Activated T-helper 17 cell treated with anti-CD3 and anti-CD28 coated beads, Interleukin-2, amount 50 U/mL, for 72 hours (primary cell): ENCODE measurements at regions not wholly inside any gene's neighbourhood (a gene's known extent, or its start where the extent isn't known, plus 50 kb on each side); places are given as distances from the start of the nearest gene placed in this dataset.
A peak's percentile ranks its signal among the peaks of the same experiment; 100 is the strongest.
"Not testable (repeated sequence)": the region's sequence is repeated elsewhere in the genome, so short reads cannot be mapped to it uniquely, and the experiment has no call there.

ENCODE experiments used
- ATAC-seq: fragments of 150-1000 bp; cut with Tn5 transposase; replicated peaks from 2 replicates; pipeline ENCODE4 v1.10.0; 2021; ENCODE audit warnings: mild to moderate bottlenecking, moderate library complexity
- H3K27ac Mint-ChIP-seq: one replicate; pipeline ENCODE4 v1.8.0; 2022; ENCODE audit warnings: mixed read lengths
- H3K27me3 Mint-ChIP-seq: one replicate; pipeline ENCODE4 v1.8.0; 2022; ENCODE audit warnings: mixed read lengths
- H3K36me3 Mint-ChIP-seq: one replicate; pipeline ENCODE4 v1.8.0; 2022; ENCODE audit warnings: low read depth, mild to moderate bottlenecking, mixed read lengths
- H3K4me1 Mint-ChIP-seq: one replicate; pipeline ENCODE4 v1.8.0; 2022; ENCODE audit warnings: mixed read lengths
- H3K4me3 Mint-ChIP-seq: one replicate; pipeline ENCODE4 v1.8.0; 2022; ENCODE audit warnings: mild to moderate bottlenecking, mixed read lengths
- H3K9me3 Mint-ChIP-seq: one replicate; pipeline ENCODE4 v1.8.0; 2022; ENCODE audit warnings: mixed read lengths

GRCh38 chr5:68999181-68999580 is 94.6 kb upstream of the SLC30A5 start:
- Mint-ChIP-seq H3K4me3 (no peak overlapping the region), H3K4me1 (peaks cover 6% of the 10 kb centered on the region), H3K9me3 (no peaks in the 10 kb centered on the region), H3K27ac (no peak overlapping the region), H3K36me3 (no peaks in the 10 kb centered on the region), H3K27me3 (peaks cover 21% of the 10 kb centered on the region)
- ATAC-seq = no peak

DNA sequence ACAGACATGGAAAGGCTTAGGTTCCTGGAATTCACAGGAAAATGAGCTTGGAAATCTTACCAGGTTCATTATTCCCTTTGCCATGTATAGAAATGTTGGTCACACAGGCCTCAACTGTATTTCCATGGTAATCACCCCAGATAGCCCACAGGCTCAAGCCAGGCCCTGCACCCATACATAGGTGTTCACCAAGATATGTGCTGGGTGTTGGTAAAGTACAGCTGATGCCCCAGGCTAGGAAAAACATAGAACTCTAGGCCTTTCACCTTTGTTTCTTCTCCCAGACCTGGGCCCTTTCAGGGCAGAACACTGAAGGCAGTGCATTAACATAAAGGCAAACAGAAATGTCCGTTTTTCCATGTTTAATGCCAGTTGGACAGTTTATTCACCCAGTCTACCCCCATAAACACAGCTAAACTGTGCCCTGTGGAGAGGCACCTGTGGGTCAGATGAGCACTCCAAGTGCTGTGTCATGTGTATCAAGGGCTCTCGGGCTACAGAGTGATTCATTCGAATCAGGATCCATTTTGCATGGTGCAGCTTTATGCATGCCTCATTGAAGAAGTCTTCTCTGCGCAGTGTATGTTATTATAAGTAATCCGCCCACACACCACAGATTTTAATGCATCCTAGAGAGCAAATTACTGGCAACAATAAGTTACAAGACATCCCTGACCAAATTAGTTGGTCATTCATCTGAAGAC is 93.4 kb upstream of the SLC30A5 start:
- no peak overlapping the region for H3K27ac Mint-ChIP-seq
- no peaks in the 10 kb centered on the region for H3K36me3 Mint-ChIP-seq
- no peak overlapping the region for H3K4me3 Mint-ChIP-seq
- no peaks in the 10 kb centered on the region for H3K9me3 Mint-ChIP-seq
- H3K4me1 Mint-ChIP-seq = peaks cover 6% of the 10 kb centered on the region
- no peak for ATAC-seq
- peaks cover 21% of the 10 kb centered on the region for H3K27me3 Mint-ChIP-seq

- ATAC-seq = no peak
- H3K27ac Mint-ChIP-seq = no peak overlapping the region
- peaks cover 3% of the 10 kb centered on the region for H3K4me1 Mint-ChIP-seq
- peaks cover 18% of the 10 kb centered on the region for H3K27me3 Mint-ChIP-seq
- H3K36me3 Mint-ChIP-seq = no peaks in the 10 kb centered on the region
- H3K9me3 Mint-ChIP-seq = no peaks in the 10 kb centered on the region
- no peak overlapping the region for H3K4me3 Mint-ChIP-seq
Measured at GRCh38 chr5:69000949-69001348, 92.9 kb upstream of the SLC30A5 start.

DNA sequence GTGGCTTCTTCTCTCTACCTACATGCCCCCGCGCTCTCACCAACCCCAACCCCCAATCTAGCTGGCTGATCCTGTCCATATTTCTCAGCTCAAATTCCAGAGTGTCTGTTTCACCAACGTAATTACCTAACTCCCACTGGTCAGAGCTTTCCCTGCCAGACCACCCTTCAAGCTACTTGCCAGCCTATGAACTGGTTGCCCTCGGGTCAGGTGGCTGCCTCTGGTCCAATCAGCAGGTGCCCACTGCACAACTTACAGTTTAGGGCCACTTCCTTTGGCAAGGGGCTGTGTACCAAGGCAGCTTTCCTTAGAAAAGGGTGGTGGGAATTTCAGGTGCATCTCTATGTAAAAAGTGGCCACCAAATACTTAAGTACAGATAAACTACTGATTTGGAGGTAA is 92.2 kb upstream of the SLC30A5 start:
- Mint-ChIP-seq H3K9me3 (no peaks in the 10 kb centered on the region), H3K27ac (no peak overlapping the region), H3K27me3 (peaks cover 18% of the 10 kb centered on the region), H3K36me3 (no peaks in the 10 kb centered on the region), H3K4me1 (no peaks in the 10 kb centered on the region), H3K4me3 (no peak overlapping the region)
- no peak for ATAC-seq

DNA sequence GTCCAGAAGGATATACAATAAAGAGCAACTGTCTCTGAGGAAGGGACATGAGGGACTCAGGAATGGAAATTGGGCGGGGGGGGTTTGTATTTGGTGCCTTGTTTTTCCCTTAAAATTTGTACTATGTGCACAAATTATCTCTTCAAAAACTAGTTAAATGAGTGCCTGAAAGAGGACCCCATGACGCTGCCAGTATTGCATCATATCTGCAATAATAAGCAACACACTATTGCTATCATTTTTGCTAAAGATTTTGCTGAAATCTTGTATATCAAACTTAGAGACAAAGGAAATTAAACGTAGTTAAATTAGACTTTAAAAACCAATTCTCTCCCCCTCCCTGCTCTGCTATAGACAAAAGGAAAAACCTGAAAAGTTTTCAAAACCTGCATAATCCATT is 89.7 kb upstream of the SLC30A5 start:
- H3K4me1 Mint-ChIP-seq = no peaks in the 10 kb centered on the region
- H3K9me3 Mint-ChIP-seq = no peaks in the 10 kb centered on the region
- no peaks in the 10 kb centered on the region for H3K36me3 Mint-ChIP-seq
- no peak for ATAC-seq
- peaks cover 7% of the 10 kb centered on the region for H3K27me3 Mint-ChIP-seq
- no peak overlapping the region for H3K27ac Mint-ChIP-seq
- no peak overlapping the region for H3K4me3 Mint-ChIP-seq

- no peaks in the 10 kb centered on the region for H3K4me1 Mint-ChIP-seq
- no peaks in the 10 kb centered on the region for H3K36me3 Mint-ChIP-seq
- no peak for ATAC-seq
- peaks cover 7% of the 10 kb centered on the region for H3K27me3 Mint-ChIP-seq
- no peak overlapping the region for H3K4me3 Mint-ChIP-seq
- H3K27ac Mint-ChIP-seq = no peak overlapping the region
- no peaks in the 10 kb centered on the region for H3K9me3 Mint-ChIP-seq
Measured at GRCh38 chr5:69004676-69005075, 89.1 kb upstream of the SLC30A5 start.

DNA sequence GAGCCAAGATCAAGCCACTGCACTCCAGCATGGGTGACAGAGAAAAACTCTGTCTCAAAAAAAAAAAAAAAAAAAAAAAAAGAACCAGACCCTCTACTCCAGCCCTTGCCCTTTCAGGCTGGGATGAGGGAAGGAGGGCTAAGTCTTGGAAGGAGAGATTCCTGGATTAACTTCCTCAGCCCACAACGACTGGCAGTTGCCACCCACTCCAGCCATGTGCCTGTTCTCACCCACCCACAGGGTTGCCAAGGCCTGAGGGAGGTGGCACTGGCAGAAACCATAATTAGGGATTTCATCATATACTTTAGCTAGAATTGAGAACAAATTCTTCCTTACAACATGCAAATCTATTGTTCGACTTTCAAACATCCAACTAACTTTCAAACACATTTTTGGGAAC is 87.8 kb upstream of the SLC30A5 start:
- no peaks in the 10 kb centered on the region for H3K4me1 Mint-ChIP-seq
- H3K9me3 Mint-ChIP-seq = no peaks in the 10 kb centered on the region
- no peak for ATAC-seq
- H3K27me3 Mint-ChIP-seq = peaks cover 7% of the 10 kb centered on the region
- no peak overlapping the region for H3K4me3 Mint-ChIP-seq
- H3K27ac Mint-ChIP-seq = no peak overlapping the region
- no peaks in the 10 kb centered on the region for H3K36me3 Mint-ChIP-seq

DNA sequence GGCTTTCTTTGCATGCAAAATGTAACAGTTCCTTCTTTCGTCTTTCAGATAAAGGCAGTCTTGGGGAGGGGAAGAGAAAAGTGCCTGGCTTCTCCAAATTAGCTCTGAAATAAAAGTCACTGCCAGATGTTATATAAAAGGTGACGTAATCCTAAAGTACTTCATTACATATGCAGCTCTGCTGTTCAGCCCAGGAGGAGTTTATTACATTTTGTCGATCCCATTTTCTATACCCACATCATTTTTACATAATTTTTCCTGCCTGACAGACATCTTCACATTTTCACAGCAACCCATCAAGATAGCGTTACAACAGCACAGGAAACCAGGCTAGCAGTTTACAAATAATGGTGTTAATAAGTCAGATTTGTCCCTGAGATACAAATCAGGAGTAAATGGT is 86.7 kb upstream of the SLC30A5 start:
- H3K4me3 Mint-ChIP-seq = no peak overlapping the region
- H3K27ac Mint-ChIP-seq = no peak overlapping the region
- no peaks in the 10 kb centered on the region for H3K4me1 Mint-ChIP-seq
- no peaks in the 10 kb centered on the region for H3K36me3 Mint-ChIP-seq
- H3K27me3 Mint-ChIP-seq = peaks cover 7% of the 10 kb centered on the region
- H3K9me3 Mint-ChIP-seq = no peaks in the 10 kb centered on the region
- ATAC-seq = no peak

- no peak overlapping the region for H3K4me3 Mint-ChIP-seq
- peak; percentile 76 for ATAC-seq
- H3K27ac Mint-ChIP-seq = no peak overlapping the region
- no peaks in the 10 kb centered on the region for H3K4me1 Mint-ChIP-seq
- no peaks in the 10 kb centered on the region for H3K36me3 Mint-ChIP-seq
- peaks cover 6% of the 10 kb centered on the region for H3K27me3 Mint-ChIP-seq
- no peaks in the 10 kb centered on the region for H3K9me3 Mint-ChIP-seq
Measured at GRCh38 chr5:69007726-69008368, 86.0 kb upstream of the SLC30A5 start.

DNA sequence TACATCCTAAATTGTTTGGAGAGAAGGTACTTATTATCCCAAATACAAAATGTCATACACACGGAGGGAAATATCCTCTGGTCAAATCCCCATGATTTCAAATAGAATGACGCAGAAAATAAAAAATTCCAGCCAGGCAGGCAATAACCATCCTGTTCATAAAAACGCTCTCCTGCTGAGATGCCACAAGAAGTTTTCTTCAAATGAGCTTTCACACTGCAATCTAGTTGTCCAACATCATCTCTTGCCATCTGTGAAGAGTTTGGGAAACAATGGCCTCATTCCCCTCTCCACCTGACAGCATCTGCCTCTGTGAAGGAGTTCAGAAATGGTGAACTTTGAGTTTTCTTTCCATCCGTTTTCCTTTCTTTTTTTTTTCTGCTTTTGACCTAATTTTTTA is 83.3 kb upstream of the SLC30A5 start:
- Mint-ChIP-seq H3K9me3 (no peaks in the 10 kb centered on the region), H3K36me3 (no peaks in the 10 kb centered on the region), H3K4me1 (no peaks in the 10 kb centered on the region), H3K27me3 (peaks cover 9% of the 10 kb centered on the region), H3K4me3 (no peak overlapping the region), H3K27ac (no peak overlapping the region)
- ATAC-seq = no peak

DNA sequence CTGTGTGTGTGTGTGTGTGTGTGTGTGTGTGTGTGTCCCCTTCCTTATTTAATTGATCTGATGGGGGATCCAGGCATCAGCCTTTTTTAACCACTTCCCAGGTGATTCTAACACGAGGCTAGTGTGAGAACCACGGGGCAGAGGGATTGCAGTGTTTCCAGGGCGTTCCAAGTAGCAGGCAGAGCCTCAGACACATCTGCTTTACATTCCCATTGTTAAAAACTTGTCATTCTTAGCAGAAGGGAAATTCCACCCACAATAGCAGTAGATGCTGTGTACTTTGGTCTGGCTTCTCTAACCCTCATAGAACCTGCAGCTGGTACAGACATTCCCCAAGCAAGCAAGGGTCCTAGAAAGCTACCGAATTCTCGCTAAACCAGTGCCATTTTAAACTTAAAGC is 81.9 kb upstream of the SLC30A5 start:
- H3K27me3 Mint-ChIP-seq = peaks cover 5% of the 10 kb centered on the region
- H3K4me1 Mint-ChIP-seq = no peaks in the 10 kb centered on the region

DNA sequence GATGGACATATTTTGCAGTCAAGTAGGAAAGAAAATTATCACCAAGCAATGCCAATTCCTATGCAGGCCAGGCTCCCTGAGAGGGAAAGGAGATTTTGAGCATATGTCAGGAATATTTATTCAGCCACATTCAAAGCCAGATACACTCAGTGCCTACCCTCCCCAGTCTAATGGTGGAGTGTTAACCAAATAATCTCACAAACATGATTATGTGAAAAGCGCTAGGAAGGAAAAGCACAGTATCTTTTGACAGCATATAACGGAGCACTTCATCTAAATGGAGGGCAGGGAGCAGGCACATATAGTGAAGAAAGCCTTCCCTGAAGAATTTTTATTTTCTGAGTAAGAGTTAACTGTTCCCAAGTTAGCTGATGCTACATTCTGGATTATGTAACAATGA is 80.3 kb upstream of the SLC30A5 start:
- no peaks in the 10 kb centered on the region for H3K9me3 Mint-ChIP-seq
- H3K4me3 Mint-ChIP-seq = no peak overlapping the region
- ATAC-seq = no peak
- H3K36me3 Mint-ChIP-seq = no peaks in the 10 kb centered on the region
- H3K4me1 Mint-ChIP-seq = no peaks in the 10 kb centered on the region
- peaks cover 5% of the 10 kb centered on the region for H3K27me3 Mint-ChIP-seq
- no peak overlapping the region for H3K27ac Mint-ChIP-seq

More for the DNA sequence above, 81.9 kb upstream of the SLC30A5 start:
- Mint-ChIP-seq H3K36me3 (no peaks in the 10 kb centered on the region), H3K9me3 (no peaks in the 10 kb centered on the region), H3K27ac (no peak overlapping the region), H3K4me3 (no peak overlapping the region)
- no peak for ATAC-seq

- H3K27ac Mint-ChIP-seq = not testable (repeated sequence)
Measured at GRCh38 chr5:69014007-69014406, 79.8 kb upstream of the SLC30A5 start.

DNA sequence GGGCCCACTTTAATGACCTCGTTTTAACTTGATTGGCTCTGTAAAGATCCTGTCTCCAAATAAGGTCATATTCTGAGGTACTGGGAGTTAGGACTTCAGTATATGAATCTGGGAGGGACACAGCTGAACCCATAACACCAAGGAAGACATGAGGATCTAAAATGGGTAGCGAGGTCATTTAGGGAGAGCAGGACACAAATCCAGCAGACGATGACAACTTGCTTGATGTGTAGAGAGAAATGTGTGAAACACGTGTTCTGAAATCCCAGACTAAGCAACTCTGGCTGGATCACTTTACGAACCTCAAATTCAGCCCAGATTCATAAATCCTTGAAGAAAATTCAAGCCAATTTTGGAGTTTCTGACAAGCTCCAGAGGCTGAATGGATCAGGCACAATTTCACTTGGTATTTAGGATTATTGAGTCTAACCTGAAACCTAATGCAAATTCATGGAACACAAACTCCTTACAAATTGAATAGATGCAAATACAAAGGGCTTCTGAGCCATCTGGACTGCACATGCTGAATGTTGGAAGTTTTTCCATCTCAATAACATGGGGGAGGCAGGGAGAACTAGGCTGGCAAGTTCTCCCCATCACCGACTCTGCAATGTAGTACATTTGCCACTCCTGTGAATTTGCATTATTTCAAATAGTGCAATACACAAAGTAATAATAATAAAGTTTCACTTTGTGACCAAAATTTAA is 74.0 kb upstream of the SLC30A5 start:
- Mint-ChIP-seq H3K27me3 (peaks cover 13% of the 10 kb centered on the region), H3K4me3 (no peak overlapping the region), H3K4me1 (no peaks in the 10 kb centered on the region), H3K9me3 (no peaks in the 10 kb centered on the region), H3K27ac (no peak overlapping the region), H3K36me3 (no peaks in the 10 kb centered on the region)
- ATAC-seq = no peak

More at GRCh38 chr5:69014007-69014406, 79.8 kb upstream of the SLC30A5 start:
- not testable (repeated sequence) for H3K27me3 Mint-ChIP-seq, ATAC-seq, H3K9me3 Mint-ChIP-seq, H3K4me3 Mint-ChIP-seq, H3K4me1 Mint-ChIP-seq, H3K36me3 Mint-ChIP-seq

DNA sequence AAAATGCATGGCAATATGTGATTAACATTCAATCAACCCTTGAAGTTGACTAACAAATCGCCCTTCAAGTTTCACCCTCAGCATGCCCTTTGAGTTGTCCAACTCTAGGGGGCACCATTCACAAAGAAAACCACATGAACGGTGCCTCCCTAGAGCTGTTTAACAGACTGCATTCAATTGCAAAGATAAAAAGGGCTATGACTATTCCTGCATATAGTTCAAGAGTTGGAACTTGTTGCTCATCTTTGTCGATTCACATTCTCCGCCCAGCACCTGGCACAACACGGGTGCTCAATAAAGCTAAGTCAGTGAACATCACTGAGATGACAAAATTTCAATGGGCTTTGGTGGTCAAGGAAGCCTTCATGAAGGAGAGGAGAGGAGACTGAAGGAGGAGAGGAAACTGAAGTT is 69.6 kb upstream of the SLC30A5 start:
- Mint-ChIP-seq H3K27me3 (peaks cover 13% of the 10 kb centered on the region), H3K4me3 (no peak overlapping the region), H3K4me1 (no peaks in the 10 kb centered on the region), H3K9me3 (no peaks in the 10 kb centered on the region), H3K36me3 (no peaks in the 10 kb centered on the region), H3K27ac (no peak overlapping the region)
- peak; percentile 64 for ATAC-seq
